Adrenal gland (tissue), 5 donors: ENCODE measurements at regions not wholly inside any gene's neighbourhood (a gene's known extent, or its start where the extent isn't known, plus 50 kb on each side); places are given as distances from the start of the nearest gene placed in this dataset.

Experiments used
- POLR2A ChIP-seq, 2 donors: fragments of 450-650 bp; IDR thresholded peaks; one replicate each; pipeline ENCODE4 v1.6.1; 2017; ENCODE audit warnings: antibody characterized with exemption in 2 of 2, mild to moderate bottlenecking in 2 of 2, moderate library complexity in 1 of 2
- TF ChIP-seq, protein P1 (sequence below), 6 experiments: fragments of 450-650 bp in 4 of 6; fragments of 200-600 bp in 2 of 6; sonication (generic) in 1 of 6; IDR thresholded peaks; 1 replicate in 5 of 6; 2 replicates in 1 of 6; pipeline versions ENCODE4 v1.5.1 to v1.8.0; 2016 to 2021; ENCODE audit warnings: antibody characterized with exemption in 6 of 6, mild to moderate bottlenecking in 2 of 6, moderate library complexity in 1 of 6
- donor health status: DM: no; HTN: no; CAD: no.

DNA sequence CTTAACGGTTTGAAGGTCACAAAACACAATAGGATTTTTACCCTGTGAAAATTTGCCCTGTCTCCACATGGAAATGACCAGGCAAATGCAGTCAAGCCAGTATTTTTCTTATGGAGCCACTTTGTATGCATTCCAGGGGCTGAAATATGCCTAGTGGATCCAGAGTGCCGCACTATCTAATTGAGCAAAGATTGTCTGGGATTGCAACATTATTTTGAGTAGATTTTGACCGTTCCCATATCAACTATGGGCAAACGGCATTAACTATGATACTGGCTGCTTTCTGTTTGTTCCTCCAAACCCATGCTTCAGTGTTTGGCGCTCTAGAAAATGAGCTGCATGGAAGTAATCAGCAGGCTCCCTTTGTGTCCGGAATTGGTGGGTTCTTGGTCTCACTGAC, 223.0 kb downstream of the BTG1 start:
- no peak for TF ChIP-seq POLR2A (IDR thresholded peaks at IDR 0.05)
- TF ChIP-seq, protein P1, sequence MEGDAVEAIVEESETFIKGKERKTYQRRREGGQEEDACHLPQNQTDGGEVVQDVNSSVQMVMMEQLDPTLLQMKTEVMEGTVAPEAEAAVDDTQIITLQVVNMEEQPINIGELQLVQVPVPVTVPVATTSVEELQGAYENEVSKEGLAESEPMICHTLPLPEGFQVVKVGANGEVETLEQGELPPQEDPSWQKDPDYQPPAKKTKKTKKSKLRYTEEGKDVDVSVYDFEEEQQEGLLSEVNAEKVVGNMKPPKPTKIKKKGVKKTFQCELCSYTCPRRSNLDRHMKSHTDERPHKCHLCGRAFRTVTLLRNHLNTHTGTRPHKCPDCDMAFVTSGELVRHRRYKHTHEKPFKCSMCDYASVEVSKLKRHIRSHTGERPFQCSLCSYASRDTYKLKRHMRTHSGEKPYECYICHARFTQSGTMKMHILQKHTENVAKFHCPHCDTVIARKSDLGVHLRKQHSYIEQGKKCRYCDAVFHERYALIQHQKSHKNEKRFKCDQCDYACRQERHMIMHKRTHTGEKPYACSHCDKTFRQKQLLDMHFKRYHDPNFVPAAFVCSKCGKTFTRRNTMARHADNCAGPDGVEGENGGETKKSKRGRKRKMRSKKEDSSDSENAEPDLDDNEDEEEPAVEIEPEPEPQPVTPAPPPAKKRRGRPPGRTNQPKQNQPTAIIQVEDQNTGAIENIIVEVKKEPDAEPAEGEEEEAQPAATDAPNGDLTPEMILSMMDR (IDR thresholded peaks at IDR 0.05): no peak
